Spleen (tissue), 7 donors: ENCODE measurements at regions not wholly inside any gene's neighbourhood (a gene's known extent, or its start where the extent isn't known, plus 50 kb on each side); places are given as distances from the start of the nearest gene placed in this dataset.

Experiments
- CTCF ChIP-seq, 11 experiments: fragments of 200-600 bp in 7 of 11; fragments of 450-650 bp in 4 of 11; sonication (generic) in 4 of 11; IDR thresholded peaks in 8 of 11; conservative IDR thresholded peaks in 3 of 11; 1 replicate in 7 of 11; 2 replicates in 4 of 11; pipeline versions ENCODE4 v1.4.0 to v1.8.0; 2016 to 2021; ENCODE audit warnings: antibody characterized with exemption in 11 of 11, inconsistent platforms in 4 of 11, mild to moderate bottlenecking in 1 of 11
- POLR2A ChIP-seq, 3 donors: fragments of 450-650 bp; IDR thresholded peaks; one replicate each; pipeline ENCODE4 v1.5.1; 2017; ENCODE audit warnings: antibody characterized with exemption in 3 of 3, mild to moderate bottlenecking in 1 of 3
- donor health status: DM: no; HTN: no; CAD: no; lungs with moderate emphysema.
- donor health status: DM: no; HTN: no; CAD: no.
- donor health status: DM: no; HTN: no; CAD: no.

GRCh38 chr4:185868983-185869382 lies 57.0 kb upstream of the SORBS2 start:
- TF ChIP-seq CTCF (IDR thresholded peaks at IDR 0.05 in 8 of 11, conservative IDR thresholded peaks at IDR 0.05 in 3 of 11) (no peak), POLR2A (IDR thresholded peaks at IDR 0.05) (no peak)
